Activated effector memory CD4-positive, alpha-beta T cell treated with Interleukin-2 at 50 U/mL for 16 hours (primary cell): ENCODE measurements at regions not wholly inside any gene's neighbourhood (a gene's known extent, or its start where the extent isn't known, plus 50 kb on each side); places are given as distances from the start of the nearest gene placed in this dataset.
"Not testable (repeated sequence)": the region's sequence is repeated elsewhere in the genome, so short reads cannot be mapped to it uniquely, and the experiment has no call there.

Source experiments
- DNase-seq: peaks from one replicate; pipeline ENCODE4 v3.0.0-alpha.2; 2020

GRCh38 chr1:101588677-101589076, 351.9 kb downstream of the S1PR1 start:
- DNase-seq = no peak

GRCh38 chr1:101592845-101593244, 356.0 kb downstream of the S1PR1 start:
- DNase-seq = no peak

GRCh38 chr1:101595881-101596374, 359.1 kb downstream of the S1PR1 start:
- no peak for DNase-seq

DNA sequence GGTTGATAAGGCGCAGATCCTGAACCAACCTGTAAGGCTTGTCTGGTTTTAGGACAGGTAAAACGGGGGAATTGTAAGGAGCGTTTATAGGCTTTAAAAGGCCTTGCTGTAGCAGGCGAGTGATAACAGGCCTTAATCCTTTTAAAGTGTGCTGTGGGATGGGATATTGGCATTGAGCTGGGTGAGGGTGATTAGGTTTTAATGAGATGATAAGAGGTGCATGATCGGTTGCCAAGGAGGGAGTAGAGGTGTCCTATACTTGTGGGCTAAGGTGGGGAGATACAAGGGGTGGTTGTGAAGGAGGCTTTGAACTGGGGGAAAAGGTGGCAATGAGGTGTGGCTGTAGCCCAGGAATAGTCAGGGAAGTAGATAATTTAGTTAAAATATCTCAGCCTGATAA, 363.8 kb downstream of the S1PR1 start:
- not testable (repeated sequence) for DNase-seq

DNA sequence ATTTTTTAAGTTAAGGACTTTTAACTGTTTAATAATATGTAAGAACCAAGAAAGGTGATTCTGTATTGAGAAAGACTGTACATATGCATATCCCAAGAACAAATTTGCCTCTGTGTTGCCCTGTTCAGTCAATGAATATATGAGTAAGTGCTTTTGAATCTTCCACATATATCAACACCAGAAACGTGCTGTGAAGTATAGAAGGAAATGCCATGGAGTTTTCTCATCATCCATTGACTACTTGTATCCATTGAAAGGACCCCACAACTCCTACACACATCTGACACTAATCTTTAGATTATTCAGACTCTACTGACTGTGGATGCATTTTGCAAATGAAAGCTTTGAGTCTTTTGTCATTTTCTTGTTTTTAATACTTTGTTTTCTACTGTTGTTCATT, 366.9 kb downstream of the S1PR1 start:
- DNase-seq = no peak

GRCh38 chr1:101605878-101606277, 369.1 kb downstream of the S1PR1 start:
- DNase-seq = no peak

DNA sequence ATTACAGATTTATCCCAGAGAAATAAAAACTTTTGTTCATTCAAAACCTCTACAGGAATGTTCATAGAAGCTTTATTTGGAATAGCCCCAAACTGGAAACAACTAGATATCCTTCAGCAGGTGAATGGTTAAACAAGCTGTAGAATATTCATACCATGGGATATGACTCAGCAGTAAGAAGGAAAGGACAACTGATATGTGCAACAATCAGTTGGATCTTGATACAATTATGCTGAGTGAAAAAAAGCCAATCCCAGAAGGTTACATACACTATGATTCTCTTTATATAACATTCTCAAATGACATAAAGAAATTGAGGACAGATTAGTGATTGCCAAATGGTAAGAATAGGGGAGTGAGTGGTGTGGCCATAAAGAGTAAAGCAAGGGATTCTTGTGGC, 376.7 kb downstream of the S1PR1 start:
- no peak for DNase-seq

DNA sequence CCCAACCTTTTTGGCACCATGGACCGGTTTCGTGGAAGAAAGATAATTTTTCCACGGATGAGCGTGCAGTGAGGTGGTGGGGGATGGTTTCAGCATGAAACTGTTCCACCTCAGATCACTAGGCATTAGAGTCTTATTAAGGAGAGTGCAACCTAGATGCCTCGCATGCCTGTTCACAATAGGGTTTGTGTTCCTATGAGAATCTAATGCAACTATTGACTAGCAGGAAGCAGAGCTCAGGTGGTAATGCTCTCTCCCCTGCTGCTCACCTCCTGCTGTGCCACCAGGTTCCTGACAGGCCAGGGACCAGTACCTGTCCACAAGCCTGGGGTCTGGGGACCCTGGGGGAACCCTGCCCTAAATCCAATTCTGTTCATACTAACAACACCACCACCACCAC, 377.8 kb downstream of the OLFM3 start:
- DNase-seq = no peak

GRCh38 chr1:101632548-101633272, 364.0 kb downstream of the OLFM3 start:
- no peak for DNase-seq

GRCh38 chr1:101645810-101646209, 350.9 kb downstream of the OLFM3 start:
- no peak for DNase-seq

GRCh38 chr1:101652484-101652883, 344.2 kb downstream of the OLFM3 start:
- DNase-seq = no peak

DNA sequence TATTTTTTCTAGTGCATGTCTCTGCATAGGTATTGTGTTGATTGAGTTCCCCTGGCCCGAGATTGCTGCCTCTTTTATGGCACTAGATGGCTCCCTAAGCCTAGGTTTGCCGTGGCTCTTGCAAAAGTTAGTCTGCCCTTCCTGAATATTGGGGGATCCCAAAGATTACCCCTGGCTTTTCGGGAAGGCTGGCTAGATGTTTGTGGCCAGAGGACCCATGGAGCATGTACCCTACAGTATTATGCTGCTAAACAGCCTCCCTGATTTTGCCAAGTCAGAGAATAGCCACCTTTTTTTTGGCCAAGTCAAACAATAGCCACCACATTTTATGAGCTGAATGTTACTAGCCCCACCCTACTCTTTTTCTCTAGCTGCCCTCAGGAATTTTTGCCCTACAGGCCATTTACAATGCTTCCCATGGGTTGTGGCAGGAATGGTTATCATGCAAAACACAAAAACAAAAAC, 343.2 kb downstream of the OLFM3 start:
- DNase-seq = no peak

DNA sequence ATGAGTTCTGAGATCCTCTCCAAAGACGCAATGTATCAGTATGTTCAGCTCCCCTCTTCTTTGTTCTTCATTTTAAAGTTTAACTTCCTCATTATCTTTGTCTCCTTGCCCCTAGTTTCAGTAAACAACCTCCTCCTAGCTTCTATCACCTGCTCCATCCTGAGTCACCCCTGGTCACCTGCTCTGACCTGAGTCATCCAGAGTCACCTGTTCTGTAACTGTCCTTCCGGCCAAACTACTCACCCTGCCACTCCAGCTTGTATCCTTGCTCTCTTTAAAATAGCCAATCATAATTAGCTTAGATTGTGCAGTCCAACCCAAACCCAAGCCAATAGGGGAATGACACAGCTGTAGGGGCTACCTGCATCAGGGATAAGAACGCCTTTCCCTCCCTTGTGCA, 332.0 kb downstream of the OLFM3 start:
- DNase-seq = no peak

- DNase-seq = no peak
Measured at GRCh38 chr1:101667761-101668160, 329.0 kb downstream of the OLFM3 start.

GRCh38 chr1:101683136-101683535, 313.6 kb downstream of the OLFM3 start:
- no peak for DNase-seq

GRCh38 chr1:101683561-101683960, 313.2 kb downstream of the OLFM3 start:
- no peak for DNase-seq

GRCh38 chr1:101697072-101697471, 299.7 kb downstream of the OLFM3 start:
- DNase-seq = no peak

DNA sequence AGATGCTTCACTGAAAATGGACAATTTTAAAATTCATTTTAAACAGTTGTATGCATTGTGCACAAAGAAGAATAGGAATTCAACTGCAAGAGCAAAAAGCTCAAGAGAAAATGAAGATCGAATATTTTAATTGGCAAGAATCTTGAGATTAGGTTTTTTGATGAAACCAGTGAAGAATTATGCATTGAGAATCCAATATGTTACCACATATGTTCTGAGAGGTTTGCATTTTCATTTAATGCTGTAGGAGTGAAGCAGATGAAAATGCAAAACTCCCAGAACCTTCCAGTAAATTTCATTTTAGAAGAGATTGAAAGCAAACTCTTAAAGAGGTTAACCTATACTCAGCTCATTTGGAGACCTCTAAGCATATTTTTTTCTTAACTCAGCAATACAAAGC, 298.0 kb downstream of the OLFM3 start:
- DNase-seq = no peak

DNA sequence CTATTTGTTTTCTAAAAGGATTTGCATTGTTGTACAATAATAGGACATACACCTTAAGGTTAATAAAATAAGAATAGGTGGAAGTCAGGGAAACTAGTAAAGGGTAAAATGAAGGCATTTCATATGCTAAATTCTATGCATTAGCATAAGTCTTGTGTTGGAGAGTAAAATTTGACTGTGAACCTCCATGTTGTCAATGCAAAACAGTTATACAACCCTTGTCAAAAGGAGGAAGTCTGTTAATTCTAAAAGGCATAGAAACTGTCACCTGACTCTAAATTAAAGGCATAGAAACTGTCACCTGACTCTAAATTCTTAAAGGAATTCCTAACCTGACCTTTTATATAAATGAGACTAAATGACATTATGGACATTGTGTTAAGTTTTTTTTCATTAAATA, 291.8 kb downstream of the OLFM3 start:
- no peak for DNase-seq

- DNase-seq = no peak
Measured at GRCh38 chr1:101706366-101706765, 290.4 kb downstream of the OLFM3 start.

- DNase-seq = no peak
Measured at GRCh38 chr1:101709721-101710120, 287.0 kb downstream of the OLFM3 start.

DNA sequence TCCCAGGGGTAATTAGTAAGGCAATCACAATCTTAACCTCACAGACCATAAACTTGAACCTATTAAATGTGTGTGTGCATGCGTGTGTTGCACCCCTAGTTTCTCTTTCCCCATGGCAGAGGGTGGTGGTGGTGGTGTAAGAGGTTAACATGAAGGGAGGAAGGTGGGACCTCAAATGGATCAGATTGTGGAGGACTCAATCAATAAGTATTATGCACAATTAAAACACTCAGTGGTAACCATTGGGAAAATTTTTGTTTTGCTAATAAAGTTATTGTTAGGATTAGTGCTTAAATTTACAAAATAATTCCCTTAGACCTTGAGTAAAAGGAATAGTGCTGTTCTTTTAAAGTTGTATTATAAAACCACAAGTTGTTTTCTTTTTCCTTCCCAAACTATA, 283.0 kb downstream of the OLFM3 start:
- DNase-seq = no peak

GRCh38 chr1:101723415-101723814, 273.3 kb downstream of the OLFM3 start:
- DNase-seq = no peak

- DNase-seq = no peak
Measured at GRCh38 chr1:101728029-101728428, 268.7 kb downstream of the OLFM3 start.

DNA sequence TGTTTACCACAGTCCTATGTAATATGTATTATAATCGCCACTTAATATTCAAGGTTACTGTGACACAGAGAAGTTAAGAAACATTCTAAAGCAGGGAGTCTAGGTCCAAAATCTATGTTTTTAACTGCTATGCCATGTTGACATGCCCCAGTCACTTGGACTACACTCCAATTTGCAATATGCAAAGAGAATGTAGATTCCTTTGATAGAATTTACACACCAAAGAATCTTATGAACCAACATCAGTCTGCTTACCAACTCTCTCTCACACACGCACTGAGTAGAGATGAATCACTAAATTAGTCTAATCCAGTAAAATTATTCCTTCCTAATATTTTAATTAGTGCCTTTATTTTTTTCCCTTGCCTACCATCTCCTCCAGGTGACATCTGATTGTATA, 266.2 kb downstream of the OLFM3 start:
- no peak for DNase-seq
